A673 (cell line): ENCODE measurements at regions not wholly inside any gene's neighbourhood (a gene's known extent, or its start where the extent isn't known, plus 50 kb on each side); places are given as distances from the start of the nearest gene placed in this dataset.

Experiments used
- BruUV-seq: library from RNA; stranded (reverse); fragments of 400-500 nt; replicated peaks from 2 replicates; lab custom pipeline; 2021; lab: Mats Ljungman, UMichigan
- CTCF ChIA-PET: fragments of 300-600 bp; sonication (Branson Sonifier 250); formaldehyde crosslinking; loops from one replicate; lab custom pipeline; 2022; ENCODE audit warnings: antibody characterized with exemption; lab: Charles Lee
- POLR2A ChIA-PET: fragments of 300-600 bp; sonication (Branson Sonifier 250); formaldehyde crosslinking; loops from one replicate; lab custom pipeline; 2022; ENCODE audit warnings: antibody characterized with exemption; ENCODE audit not compliant: low non-redundant PET; lab: Charles Lee
- DNase-seq: peaks from one replicate; pipeline ENCODE4 v3.0.0-alpha.2; 2015; ENCODE audit warnings: low spot score
- H3K27ac ChIP-seq: fragments of 200-600 bp; sonication (generic); 2 replicates; pipeline ENCODE4 v1.5.1; 2016; ENCODE audit warnings: mixed run types, low read depth, mild to moderate bottlenecking, mixed read lengths, antibody characterized with exemption, low read length; ENCODE audit not compliant: poor library complexity, severe bottlenecking
- H3K27me3 ChIP-seq: fragments of 200-600 bp; sonication (generic); replicated peaks from 2 replicates; pipeline ENCODE4 v1.6.1; 2017; ENCODE audit warnings: mixed run types, low read depth, mild to moderate bottlenecking, mixed read lengths, antibody characterized with exemption, low read length; ENCODE audit not compliant: insufficient read depth, poor library complexity
- H3K36me3 ChIP-seq: fragments of 200-600 bp; sonication (generic); 2 replicates; pipeline ENCODE4 v1.6.1; 2016; ENCODE audit warnings: mixed run types, mild to moderate bottlenecking, mixed read lengths, antibody characterized with exemption, low read length; ENCODE audit not compliant: insufficient read depth, poor library complexity, severe bottlenecking
- H3K4me1 ChIP-seq: fragments of 200-600 bp; sonication (generic); 2 replicates; pipeline ENCODE4 v1.6.1; 2017; ENCODE audit warnings: mixed run types, mild to moderate bottlenecking, mixed read lengths, antibody characterized with exemption, low read length; ENCODE audit not compliant: insufficient read depth, poor library complexity, severe bottlenecking
- H3K4me3 ChIP-seq: fragments of 200-600 bp; sonication (generic); 2 replicates; pipeline ENCODE4 v1.5.1; 2016; ENCODE audit warnings: low read depth, mixed run types, mild to moderate bottlenecking, mixed read lengths, low read length; ENCODE audit not compliant: poor library complexity, severe bottlenecking
- H3K9me3 ChIP-seq: fragments of 200-600 bp; sonication (generic); 2 replicates; pipeline ENCODE4 v1.6.1; 2016; ENCODE audit warnings: mixed run types, low read depth, mild to moderate bottlenecking, mixed read lengths, antibody characterized with exemption, low read length; ENCODE audit not compliant: poor library complexity, severe bottlenecking
- CTCF ChIP-seq: fragments of 300-800, 200-600 bp; sonication (generic); conservative IDR thresholded peaks from 2 replicates; pipeline ENCODE4 v1.5.1; 2017; ENCODE audit warnings: low read depth, mild to moderate bottlenecking, antibody characterized with exemption, low read length, moderate library complexity, mixed read lengths
- EZH2 ChIP-seq: fragments of 200-600 bp; sonication (generic); IDR thresholded peaks from 2 replicates; pipeline ENCODE4 v1.6.1; 2017; ENCODE audit warnings: borderline replicate concordance, low read depth, mild to moderate bottlenecking, mixed read lengths, antibody characterized with exemption, low read length; ENCODE audit not compliant: poor library complexity, severe bottlenecking
- intact Hi-C: fragments of 100-400 bp; cut with micrococcal nuclease; formaldehyde crosslinking; loops from one replicate; pipeline ENCODE4 v1.10.0; 2022; ENCODE audit not compliant: unreplicated experiment

- ChIA-PET POLR2A (no interaction called here), CTCF (no interaction called here)
- intact Hi-C loops = no loop called here
- TF ChIP-seq EZH2 = no peak
- TF ChIP-seq CTCF = no peak
- Histone ChIP-seq H3K36me3 (no peaks in the 10 kb centered on the region), H3K9me3 (no peaks in the 10 kb centered on the region), H3K27me3 (no peaks in the 10 kb centered on the region), H3K27ac (no peak overlapping the region), H3K4me3 (no peak overlapping the region), H3K4me1 (no peaks in the 10 kb centered on the region)
- DNase-seq = no peak
- no TSS peak for BruUV-seq
Measured at GRCh38 chr12:111084158-111084557, 163.8 kb upstream of the MYL2 start.

- ChIA-PET POLR2A (no interaction called here), CTCF (no interaction called here)
- H3K27ac ChIP-seq = no peak overlapping the region
- no peaks in the 10 kb centered on the region for H3K27me3 ChIP-seq
- TF ChIP-seq CTCF (no peak), EZH2 (no peak)
- no TSS peak for BruUV-seq
- no peaks in the 10 kb centered on the region for H3K4me1 ChIP-seq
- no peaks in the 10 kb centered on the region for H3K36me3 ChIP-seq
- intact Hi-C loops = no loop called here
- H3K4me3 ChIP-seq = no peak overlapping the region
- H3K9me3 ChIP-seq = no peaks in the 10 kb centered on the region
- DNase-seq = no peak
Measured at GRCh38 chr12:111081600-111081999, 161.2 kb upstream of the MYL2 start.

DNA sequence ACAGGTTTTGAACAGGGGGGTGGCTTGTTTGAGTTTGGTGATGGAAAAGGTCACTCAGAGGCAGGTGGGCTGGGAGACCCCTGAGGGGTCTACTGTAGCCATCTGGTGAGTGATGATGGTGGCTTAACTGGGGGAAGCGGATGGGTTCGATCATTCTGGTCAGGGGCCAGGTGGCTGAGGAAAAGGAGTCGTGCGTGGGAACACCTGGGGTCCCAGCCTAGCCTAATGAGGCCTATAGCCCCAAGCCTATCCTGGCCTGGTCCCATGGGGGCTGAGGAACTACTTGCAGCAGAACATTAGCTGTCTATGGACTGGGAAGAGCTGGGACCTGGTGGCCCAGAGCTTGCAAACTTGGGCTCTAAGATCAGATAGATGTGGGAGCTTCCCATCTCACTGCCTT, 158.4 kb upstream of the MYL2 start:
- no TSS peak for BruUV-seq
- intact Hi-C loops = no loop called here

More for the DNA sequence above, 158.4 kb upstream of the MYL2 start:
- Histone ChIP-seq H3K27me3 (no peaks in the 10 kb centered on the region), H3K27ac (no peak overlapping the region), H3K4me3 (no peak overlapping the region), H3K36me3 (no peaks in the 10 kb centered on the region), H3K9me3 (no peaks in the 10 kb centered on the region), H3K4me1 (no peaks in the 10 kb centered on the region)
- CTCF ChIA-PET = no interaction called here
- POLR2A ChIA-PET = no interaction called here
- no peak for DNase-seq
- TF ChIP-seq CTCF (no peak), EZH2 (no peak)
